Prostate gland (tissue), 2 donors: ENCODE measurements at regions not wholly inside any gene's neighbourhood (a gene's known extent, or its start where the extent isn't known, plus 50 kb on each side); places are given as distances from the start of the nearest gene placed in this dataset.
"Not testable (repeated sequence)": the region's sequence is repeated elsewhere in the genome, so short reads cannot be mapped to it uniquely, and the experiment has no call there.

Experiments used
- DNase-seq: peaks from one replicate; pipeline ENCODE4 v3.0.0-alpha.2; 2019; ENCODE audit warnings: low spot score
- H3K27ac ChIP-seq, 2 donors: fragments of 200-600 bp; sonication (generic); 2 replicates each; pipeline ENCODE4 v1.5.1; 2017 to 2019
- H3K27me3 ChIP-seq: fragments of 200-600 bp; sonication (generic); replicated peaks from 2 replicates; pipeline ENCODE4 v1.5.1; 2019; ENCODE audit not compliant: insufficient read depth
- H3K36me3 ChIP-seq, 2 donors: fragments of 200-600 bp; sonication (generic); 1 replicate in 1 of 2; 2 replicates in 1 of 2; pipeline versions ENCODE4 v1.5.1 to v1.8.1; 2017 to 2019
- H3K4me1 ChIP-seq: fragments of 200-600 bp; sonication (generic); replicated peaks from 2 replicates; pipeline ENCODE4 v1.5.1; 2019
- H3K4me3 ChIP-seq, 2 donors: fragments of 200-600 bp; sonication (generic); 2 replicates each; pipeline ENCODE4 v1.5.1; 2017 to 2019
- H3K9me3 ChIP-seq: fragments of 200-600 bp; sonication (generic); 2 replicates; pipeline ENCODE4 v1.5.1; 2017
- POLR2A ChIP-seq: fragments of 450-650 bp; IDR thresholded peaks from one replicate; pipeline ENCODE4 v1.6.1; 2016; ENCODE audit warnings: antibody characterized with exemption, mild to moderate bottlenecking
- POLR2AphosphoS5 ChIP-seq: sonication (generic); formaldehyde crosslinking; IDR thresholded peaks from one replicate; pipeline ENCODE4 v1.6.1; 2017; ENCODE audit warnings: antibody characterized with exemption
- WGBS: methylation state at CpG from one replicate; pipeline ENCODE4 v1.1.5; 2018; 5-methylcytosine and 5-hydroxymethylcytosine counted together
- intact Hi-C: fragments of 100-400 bp; cut with DNase I; formaldehyde crosslinking; loops from one replicate; pipeline ENCODE4 v1.14.2; 2022
- TF ChIP-seq, protein P1 (sequence below), 4 experiments: fragments of 200-600 bp in 2 of 4; fragments of 450-650 bp in 2 of 4; sonication (generic) in 2 of 4; IDR thresholded peaks; 1 replicate in 3 of 4; 2 replicates in 1 of 4; pipeline ENCODE4 v1.5.1; 2016 to 2019; ENCODE audit warnings: antibody characterized with exemption in 4 of 4, mild to moderate bottlenecking in 2 of 4, moderate library complexity in 2 of 4

DNA sequence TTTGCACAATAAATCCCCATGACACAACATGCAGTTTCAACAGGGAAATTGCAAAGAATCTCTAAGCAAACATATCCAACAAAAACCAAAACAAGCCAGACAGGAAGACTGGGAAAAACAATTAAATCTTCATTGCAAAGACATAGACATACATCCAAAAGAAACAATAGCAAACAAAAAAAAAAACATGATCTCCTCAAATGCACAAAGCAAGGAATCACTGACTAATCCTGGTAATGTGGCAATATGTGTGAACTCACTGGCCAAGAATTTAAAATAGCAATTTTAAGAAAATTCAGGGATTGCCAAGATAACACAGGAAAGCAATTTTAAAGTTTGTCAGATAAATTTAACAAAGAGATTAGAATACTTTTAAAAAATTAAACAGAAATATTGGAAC is 520.1 kb upstream of the SMC2 start:
- no peak for DNase-seq
- TF ChIP-seq POLR2AphosphoS5 (no peak), POLR2A (no peak)
- TF ChIP-seq, protein P1, sequence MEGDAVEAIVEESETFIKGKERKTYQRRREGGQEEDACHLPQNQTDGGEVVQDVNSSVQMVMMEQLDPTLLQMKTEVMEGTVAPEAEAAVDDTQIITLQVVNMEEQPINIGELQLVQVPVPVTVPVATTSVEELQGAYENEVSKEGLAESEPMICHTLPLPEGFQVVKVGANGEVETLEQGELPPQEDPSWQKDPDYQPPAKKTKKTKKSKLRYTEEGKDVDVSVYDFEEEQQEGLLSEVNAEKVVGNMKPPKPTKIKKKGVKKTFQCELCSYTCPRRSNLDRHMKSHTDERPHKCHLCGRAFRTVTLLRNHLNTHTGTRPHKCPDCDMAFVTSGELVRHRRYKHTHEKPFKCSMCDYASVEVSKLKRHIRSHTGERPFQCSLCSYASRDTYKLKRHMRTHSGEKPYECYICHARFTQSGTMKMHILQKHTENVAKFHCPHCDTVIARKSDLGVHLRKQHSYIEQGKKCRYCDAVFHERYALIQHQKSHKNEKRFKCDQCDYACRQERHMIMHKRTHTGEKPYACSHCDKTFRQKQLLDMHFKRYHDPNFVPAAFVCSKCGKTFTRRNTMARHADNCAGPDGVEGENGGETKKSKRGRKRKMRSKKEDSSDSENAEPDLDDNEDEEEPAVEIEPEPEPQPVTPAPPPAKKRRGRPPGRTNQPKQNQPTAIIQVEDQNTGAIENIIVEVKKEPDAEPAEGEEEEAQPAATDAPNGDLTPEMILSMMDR (IDR thresholded peaks at IDR 0.05) = no peak
- no peak overlapping the region for H3K27ac ChIP-seq
- no peaks in the 10 kb centered on the region for H3K27me3 ChIP-seq
- no peak overlapping the region for H3K4me3 ChIP-seq
- H3K9me3 ChIP-seq = no peaks in the 10 kb centered on the region
- intact Hi-C loops = no loop called here
- H3K36me3 ChIP-seq = no peaks in the 10 kb centered on the region
- H3K4me1 ChIP-seq = no peaks in the 10 kb centered on the region

DNA sequence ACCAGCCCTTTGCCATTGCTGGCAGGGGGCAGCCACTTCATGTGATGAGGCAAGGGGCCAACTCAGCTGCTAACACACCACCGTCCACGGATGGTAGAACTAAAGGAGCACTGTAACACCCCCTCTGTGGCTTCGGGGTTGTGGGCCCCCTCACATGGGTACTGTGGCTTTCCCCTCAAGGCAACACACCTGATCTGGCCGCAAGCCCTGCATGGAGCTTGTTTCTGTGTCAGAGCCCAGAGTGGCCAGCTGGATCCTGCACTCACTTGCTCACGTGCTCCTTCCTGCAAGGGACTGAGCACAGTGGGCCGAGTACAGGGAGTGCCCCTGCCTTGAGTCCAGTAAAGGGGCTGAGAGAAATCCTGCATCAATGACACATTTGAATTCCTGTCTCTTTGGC is 507.4 kb upstream of the SMC2 start:
- WGBS = 95% methylated on average over 6 of the region's 6 CpGs
- DNase-seq = no peak
- intact Hi-C loops = no loop called here
- H3K9me3 ChIP-seq = no peaks in the 10 kb centered on the region
- no peaks in the 10 kb centered on the region for H3K4me1 ChIP-seq
- H3K27ac ChIP-seq = no peak overlapping the region
- no peaks in the 10 kb centered on the region for H3K36me3 ChIP-seq
- H3K4me3 ChIP-seq = no peak overlapping the region
- TF ChIP-seq, protein P1 (IDR thresholded peaks at IDR 0.05) = no peak
- H3K27me3 ChIP-seq = no peaks in the 10 kb centered on the region

DNA sequence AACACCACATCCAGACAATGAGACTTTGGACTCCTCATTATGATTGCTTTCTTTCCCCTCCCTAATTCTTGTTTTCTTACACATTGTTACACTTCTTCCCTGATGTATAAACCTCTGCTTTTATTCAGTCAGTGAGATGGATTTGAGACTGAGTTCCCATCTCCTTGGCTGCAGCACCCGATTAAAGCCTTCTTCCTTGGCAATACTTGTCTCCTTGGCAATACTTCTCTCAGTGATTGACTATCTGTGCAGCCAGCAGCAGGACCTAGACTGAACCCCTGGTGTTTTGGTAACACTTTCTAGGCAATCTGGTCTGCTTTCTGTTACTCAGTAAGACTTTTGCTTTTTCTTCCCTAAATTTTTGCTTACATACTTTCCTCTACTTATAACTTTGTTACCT is 492.8 kb upstream of the SMC2 start:
- no peak for DNase-seq
- TF ChIP-seq POLR2A = no peak
- no peak for TF ChIP-seq POLR2AphosphoS5
- TF ChIP-seq, protein P1 (IDR thresholded peaks at IDR 0.05) = no peak
- Histone ChIP-seq H3K36me3 (no peaks in the 10 kb centered on the region), H3K4me1 (no peaks in the 10 kb centered on the region), H3K9me3 (no peaks in the 10 kb centered on the region), H3K27me3 (no peaks in the 10 kb centered on the region), H3K4me3 (no peak overlapping the region), H3K27ac (no peak overlapping the region)
- 87% methylated on average over 1 of the region's 1 CpG for whole genome bisulfite sequencing
- intact Hi-C loops = no loop called here

DNA sequence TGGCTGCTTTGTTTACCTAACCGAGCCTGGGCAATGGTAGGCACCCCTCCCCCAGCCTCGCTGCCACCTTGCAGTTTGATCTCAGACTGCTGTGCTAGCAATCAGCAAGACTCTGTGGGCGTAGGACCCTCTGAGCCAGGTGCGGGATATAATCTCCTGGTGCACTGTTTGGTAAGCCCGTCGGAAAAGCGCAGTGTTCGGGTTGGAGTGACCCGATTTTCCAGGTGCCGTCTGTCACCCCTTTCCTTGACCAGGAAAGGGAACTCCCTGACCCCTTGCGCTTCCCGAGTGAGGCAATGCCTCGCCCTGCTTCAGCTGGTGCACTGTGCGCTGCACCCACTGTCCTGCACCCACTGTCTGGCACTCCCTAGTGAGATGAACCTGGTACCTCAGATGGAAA is 482.2 kb upstream of the SMC2 start:
- H3K4me1 ChIP-seq, DNase-seq, intact Hi-C loops, H3K27ac ChIP-seq, H3K4me3 ChIP-seq, H3K27me3 ChIP-seq, H3K36me3 ChIP-seq, H3K9me3 ChIP-seq: not testable (repeated sequence)
- 97% methylated on average over 14 of the region's 14 CpGs for WGBS

DNA sequence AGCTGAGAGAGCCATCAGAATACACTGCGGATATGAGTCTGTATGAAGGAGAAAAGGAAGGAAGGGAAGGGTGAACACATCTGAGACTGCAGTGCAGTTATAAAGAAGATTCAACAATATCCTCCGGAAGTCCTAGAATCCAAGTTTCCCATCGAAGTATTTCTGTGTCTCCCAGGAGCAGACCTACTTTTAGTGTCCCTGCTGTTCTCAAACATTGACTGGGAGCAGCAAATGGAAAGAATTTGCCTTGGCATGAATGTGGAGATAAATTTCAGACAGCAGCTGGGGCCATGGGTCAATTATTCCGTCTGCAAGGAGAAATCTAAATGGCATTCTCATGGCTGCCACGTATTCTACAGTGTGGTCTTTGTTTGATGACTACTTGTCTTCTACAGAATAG is 478.1 kb upstream of the SMC2 start:
- Histone ChIP-seq H3K4me1 (no peaks in the 10 kb centered on the region), H3K4me3 (no peak overlapping the region), H3K27me3 (no peaks in the 10 kb centered on the region), H3K9me3 (no peaks in the 10 kb centered on the region), H3K27ac (no peak overlapping the region), H3K36me3 (no peaks in the 10 kb centered on the region)
- intact Hi-C loops = no loop called here
- 73% methylated on average over 5 of the region's 5 CpGs for WGBS
- DNase-seq = no peak
- TF ChIP-seq, protein P1 (IDR thresholded peaks at IDR 0.05) = no peak
- TF ChIP-seq POLR2A = no peak
- TF ChIP-seq POLR2AphosphoS5 = no peak

DNA sequence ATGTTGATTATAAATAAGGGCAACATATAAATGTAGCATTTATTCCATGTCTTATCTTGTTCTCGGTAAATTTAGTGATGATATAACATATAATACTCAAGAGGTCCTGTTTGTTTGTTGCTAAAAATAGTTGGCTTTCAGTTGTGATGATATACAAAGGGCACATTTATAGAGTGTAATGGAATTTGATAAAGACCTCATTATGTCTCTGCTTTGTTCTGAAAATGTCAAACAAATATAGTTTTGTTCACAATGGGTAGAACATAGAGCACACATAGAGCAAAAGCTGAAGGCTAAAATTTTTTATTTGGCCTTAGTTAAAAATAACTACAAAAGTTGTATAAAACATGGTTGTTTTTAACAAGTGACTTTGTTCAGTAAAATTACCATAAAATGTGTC is 477.1 kb upstream of the SMC2 start:
- Histone ChIP-seq H3K4me1 (no peaks in the 10 kb centered on the region), H3K27me3 (no peaks in the 10 kb centered on the region), H3K27ac (no peak overlapping the region), H3K36me3 (no peaks in the 10 kb centered on the region), H3K4me3 (no peak overlapping the region), H3K9me3 (no peaks in the 10 kb centered on the region)
- no peak for DNase-seq
- 78% methylated on average over 1 of the region's 1 CpG for WGBS
- TF ChIP-seq, protein P1 (IDR thresholded peaks at IDR 0.05) = no peak
- TF ChIP-seq POLR2A = no peak
- TF ChIP-seq POLR2AphosphoS5 = no peak
- intact Hi-C loops = no loop called here
